Left hindlimb (tissue), 1 donor: ENCODE measurements at regions not wholly inside any gene's neighbourhood (a gene's known extent, or its start where the extent isn't known, plus 50 kb on each side); places are given as distances from the start of the nearest gene placed in this dataset.
"Not testable (repeated sequence)": the region's sequence is repeated elsewhere in the genome, so short reads cannot be mapped to it uniquely, and the experiment has no call there.

Experiments used
- DNase-seq: peaks from one replicate; pipeline ENCODE4 v3.0.0-alpha.2; 2018

DNA sequence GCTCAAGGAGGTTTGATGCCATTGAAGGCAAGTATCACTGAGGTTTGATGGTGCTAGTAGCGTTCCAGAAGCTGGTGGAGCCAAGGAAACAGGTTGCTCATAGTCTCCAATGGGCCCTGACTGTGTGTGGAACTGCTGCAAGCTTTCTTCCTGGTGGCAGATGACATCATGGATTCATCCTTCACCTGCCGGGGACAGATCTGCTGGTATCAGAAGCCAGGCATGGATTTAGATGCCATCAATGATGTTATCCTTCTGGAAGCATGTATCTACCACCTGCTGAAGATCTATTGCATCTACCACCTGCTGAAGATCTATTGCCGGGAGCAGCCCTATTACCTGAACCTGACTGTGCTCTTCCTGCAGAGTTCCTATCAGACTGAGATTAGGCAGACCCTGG lies 734.4 kb downstream of the PLA2G4A start:
- no peak for DNase-seq

GRCh38 chr1:187566354-187566753 lies 737.6 kb downstream of the PLA2G4A start:
- no peak for DNase-seq

DNA sequence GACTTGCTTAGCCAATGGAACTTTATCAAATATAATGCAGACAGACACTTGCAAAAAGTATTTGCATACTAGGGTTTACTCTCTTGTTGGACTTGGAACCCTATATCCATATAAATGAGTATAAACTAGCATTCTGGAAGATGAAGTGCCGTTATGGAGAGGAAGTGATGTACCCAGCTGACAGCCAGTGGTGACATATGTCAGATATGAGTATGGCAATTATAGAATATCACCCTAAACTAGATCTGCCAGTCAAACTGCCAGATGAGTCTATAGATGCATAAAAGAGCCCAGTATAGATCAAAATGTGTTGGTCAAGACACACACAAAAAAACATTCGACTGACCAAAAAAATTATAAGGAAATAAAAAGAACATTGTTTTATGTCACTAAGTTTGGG lies 739.3 kb downstream of the PLA2G4A start:
- no peak for DNase-seq

DNA sequence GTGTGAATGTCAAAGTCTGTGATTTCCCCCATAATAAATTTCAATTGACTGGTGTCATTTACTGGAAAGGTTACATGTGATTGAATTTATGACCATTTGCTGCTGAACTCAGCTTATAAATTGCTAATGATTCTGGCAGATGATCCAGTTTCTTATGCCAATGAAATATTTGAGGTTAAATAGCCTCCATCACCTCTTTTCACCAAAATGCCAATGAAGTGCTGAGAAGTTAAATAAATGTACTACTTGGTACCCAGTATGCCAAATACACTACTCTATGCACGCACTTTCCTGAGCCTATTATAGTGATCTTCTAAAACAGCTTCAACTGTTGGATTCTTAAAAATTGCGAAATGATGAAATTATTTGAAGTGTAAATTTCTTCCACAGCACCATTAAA lies 741.4 kb downstream of the PLA2G4A start:
- no peak for DNase-seq

GRCh38 chr1:187577610-187578009 lies 748.9 kb downstream of the PLA2G4A start:
- no peak for DNase-seq

DNA sequence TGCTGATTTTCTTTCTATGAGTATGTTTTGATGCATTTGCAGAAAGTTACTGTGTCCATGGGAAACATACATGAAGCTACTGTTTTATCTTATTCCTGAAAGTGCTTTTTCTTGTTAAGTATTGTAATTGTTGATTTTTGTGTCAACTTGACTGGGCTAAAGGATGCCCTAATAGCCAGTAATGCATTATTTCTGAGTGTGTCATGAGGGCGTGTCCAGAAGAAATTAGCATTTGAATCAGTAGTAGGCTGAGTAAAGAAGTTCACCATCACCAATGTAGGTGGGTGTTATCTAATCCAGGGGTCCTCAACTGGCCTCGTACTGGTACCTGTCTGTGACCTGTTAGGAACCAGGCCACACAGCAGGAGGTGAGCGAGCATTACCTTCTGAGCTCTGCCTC lies 760.2 kb downstream of the PLA2G4A start:
- DNase-seq: no peak

- DNase-seq: no peak
These were observed 777.0 kb downstream of the PLA2G4A start for GRCh38 chr1:187605736-187606135.

GRCh38 chr1:187615853-187616735 lies 787.3 kb downstream of the PLA2G4A start:
- not testable (repeated sequence) for DNase-seq

- not testable (repeated sequence) for DNase-seq
These were observed 788.1 kb downstream of the PLA2G4A start for GRCh38 chr1:187616830-187617229.

- DNase-seq: no peak
These were observed 789.0 kb downstream of the PLA2G4A start for GRCh38 chr1:187617776-187618175.

DNA sequence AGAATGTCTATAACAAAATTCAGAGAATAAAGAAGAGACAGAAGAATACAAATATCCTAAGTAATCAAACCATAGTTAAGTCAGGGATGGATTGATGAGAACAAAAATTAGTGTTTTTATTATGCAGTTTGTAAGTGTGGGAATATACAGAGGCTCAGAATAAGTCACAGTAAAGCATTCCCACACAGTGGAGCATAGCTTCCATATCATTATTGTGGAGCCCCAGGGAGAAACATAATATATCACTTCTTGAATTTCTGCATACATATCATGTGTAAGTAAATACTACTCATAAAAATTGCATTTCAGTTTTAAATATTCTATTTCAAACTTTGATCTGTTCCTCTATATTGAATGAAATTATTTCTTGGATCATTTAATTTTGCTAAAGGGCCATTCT lies 790.4 kb downstream of the PLA2G4A start:
- no peak for DNase-seq

GRCh38 chr1:187621951-187622350 lies 793.2 kb downstream of the PLA2G4A start:
- DNase-seq: no peak

DNA sequence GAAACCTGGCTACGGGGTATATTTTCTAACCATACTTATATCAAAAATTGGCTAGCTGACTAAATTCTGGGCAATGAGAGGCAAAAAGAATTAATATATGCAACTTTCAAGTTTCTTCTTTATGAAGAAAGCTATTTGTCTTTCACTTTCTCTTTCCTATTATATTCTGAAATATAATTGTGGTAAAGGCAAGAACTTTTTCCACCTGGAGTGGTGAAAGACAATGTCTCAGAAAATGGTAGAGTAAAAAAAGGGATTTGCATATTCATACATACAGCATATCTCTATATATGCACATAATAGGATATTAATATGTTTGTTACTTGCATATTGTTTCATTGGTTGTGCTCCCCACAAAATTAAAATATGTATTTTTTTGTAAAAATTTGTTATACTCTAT lies 793.8 kb downstream of the PLA2G4A start:
- no peak for DNase-seq

- DNase-seq: no peak
These were observed 796.2 kb downstream of the PLA2G4A start for GRCh38 chr1:187624812-187625545.

DNA sequence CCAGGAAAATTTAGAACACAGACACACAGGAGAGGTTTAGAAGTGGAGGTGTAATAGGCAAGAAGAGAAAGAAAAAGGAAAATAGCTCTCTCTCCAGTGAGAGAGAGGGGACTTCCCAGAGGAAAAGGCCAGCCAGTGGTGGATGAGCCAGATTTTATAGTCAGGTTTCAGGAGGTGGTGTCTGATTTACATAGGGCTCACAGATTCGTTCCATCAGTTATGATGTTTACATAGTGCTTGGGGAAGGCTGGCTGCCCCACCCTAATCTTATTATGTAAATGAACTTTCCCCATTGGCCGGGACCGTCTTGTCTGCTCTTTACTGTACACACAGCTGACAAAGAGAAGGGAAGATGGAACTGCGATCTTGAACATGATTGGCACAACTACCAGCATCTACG lies 797.3 kb downstream of the PLA2G4A start:
- DNase-seq: no peak

- no peak for DNase-seq
These were observed 798.8 kb downstream of the PLA2G4A start for GRCh38 chr1:187627516-187627915.

DNA sequence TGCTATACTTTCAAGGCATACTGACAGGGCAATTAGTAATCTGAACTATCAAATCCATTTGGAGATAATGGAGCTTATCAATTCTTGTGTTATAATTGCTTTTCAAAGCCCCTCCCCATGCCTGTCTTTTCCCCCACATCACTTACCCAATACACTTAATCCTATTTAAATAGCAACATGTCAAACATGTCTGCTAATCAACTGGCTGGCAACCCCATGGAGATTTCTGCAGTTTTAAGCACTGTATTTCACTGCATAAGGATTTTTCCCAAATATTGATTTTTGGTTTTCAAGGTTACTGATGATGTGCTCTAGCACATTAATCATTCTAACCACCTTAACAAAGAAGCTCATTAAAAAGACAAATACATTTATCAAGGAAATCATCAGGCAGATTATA lies 800.3 kb downstream of the PLA2G4A start:
- DNase-seq: no peak

DNA sequence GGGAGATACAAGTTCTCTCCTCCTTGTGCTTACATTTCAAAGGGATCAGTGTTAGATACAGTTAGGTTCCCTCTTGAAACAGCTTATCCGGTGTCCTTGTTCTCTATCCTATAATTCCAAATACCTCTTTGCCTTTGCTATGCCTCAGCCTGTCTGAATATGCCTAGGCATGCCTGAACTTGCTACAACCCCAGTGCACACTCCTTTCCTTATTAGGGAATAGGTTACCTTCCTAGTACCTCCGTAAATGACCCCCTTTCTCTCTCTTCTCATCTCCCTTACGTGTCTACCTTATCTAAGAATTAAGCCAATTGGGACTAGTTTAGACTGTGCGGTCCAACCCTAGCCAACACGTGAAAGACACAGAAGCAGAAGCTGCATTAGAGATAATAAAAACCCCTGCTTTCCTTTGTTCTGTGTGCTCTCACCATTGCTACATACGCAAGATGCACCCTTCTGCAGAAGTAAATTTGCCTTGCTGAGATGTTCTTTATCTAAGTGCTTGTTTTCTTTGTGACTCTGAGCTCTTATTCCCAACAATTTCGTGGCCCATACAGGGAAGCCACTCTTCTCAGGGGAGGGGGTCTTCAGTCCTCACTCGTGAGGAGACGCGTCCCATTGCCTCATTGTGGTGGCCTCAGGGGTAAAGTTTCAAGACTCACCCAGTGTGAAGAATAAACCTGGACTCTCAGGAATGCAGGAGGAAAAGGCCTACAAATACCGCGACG lies 802.1 kb downstream of the PLA2G4A start:
- no peak for DNase-seq

DNA sequence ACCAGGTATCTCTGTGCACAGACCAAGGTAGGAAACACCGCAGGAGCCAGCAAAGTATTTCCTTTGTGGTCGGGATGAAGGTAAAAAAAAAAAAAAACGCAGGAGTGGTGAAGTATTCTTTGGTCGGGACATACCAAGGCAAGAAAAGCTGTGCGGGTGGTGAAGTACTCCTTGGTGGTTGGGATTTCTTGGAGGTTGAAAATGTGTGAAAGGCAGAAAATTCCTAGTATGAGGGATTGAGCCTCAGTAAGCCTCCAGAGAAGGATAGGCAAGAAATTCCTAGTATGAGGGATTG lies 802.6 kb downstream of the PLA2G4A start:
- DNase-seq: no peak

DNA sequence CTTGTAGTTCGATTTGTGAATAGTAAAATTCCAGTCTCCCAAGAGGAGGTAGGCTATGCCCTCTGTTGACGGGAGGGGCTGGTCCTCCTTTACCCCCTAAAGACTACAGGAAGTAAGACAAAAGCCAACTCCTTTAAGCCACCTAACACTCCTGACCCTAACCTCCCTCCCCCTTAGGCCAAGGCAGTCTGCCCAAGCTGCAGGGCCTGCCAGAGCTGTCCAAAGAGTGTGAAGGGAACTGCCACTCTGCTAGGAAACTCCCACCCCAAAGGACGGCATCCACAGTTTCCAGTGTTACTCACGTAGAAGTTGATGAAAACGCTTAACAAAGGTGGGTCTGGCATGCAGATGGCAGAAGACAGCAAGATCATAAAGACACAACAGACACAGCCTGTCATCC lies 803.2 kb downstream of the PLA2G4A start:
- DNase-seq: no peak

GRCh38 chr1:187634940-187635339 lies 806.2 kb downstream of the PLA2G4A start:
- no peak for DNase-seq

GRCh38 chr1:187638733-187639434 lies 810.1 kb downstream of the PLA2G4A start:
- no peak for DNase-seq

GRCh38 chr1:187641015-187641414 lies 812.3 kb downstream of the PLA2G4A start:
- DNase-seq: no peak
